ENCODE measurements at regions not wholly inside any gene's neighbourhood (a gene's known extent, or its start where the extent isn't known, plus 50 kb on each side); places are given as distances from the start of the nearest gene placed in this dataset.

DNA sequence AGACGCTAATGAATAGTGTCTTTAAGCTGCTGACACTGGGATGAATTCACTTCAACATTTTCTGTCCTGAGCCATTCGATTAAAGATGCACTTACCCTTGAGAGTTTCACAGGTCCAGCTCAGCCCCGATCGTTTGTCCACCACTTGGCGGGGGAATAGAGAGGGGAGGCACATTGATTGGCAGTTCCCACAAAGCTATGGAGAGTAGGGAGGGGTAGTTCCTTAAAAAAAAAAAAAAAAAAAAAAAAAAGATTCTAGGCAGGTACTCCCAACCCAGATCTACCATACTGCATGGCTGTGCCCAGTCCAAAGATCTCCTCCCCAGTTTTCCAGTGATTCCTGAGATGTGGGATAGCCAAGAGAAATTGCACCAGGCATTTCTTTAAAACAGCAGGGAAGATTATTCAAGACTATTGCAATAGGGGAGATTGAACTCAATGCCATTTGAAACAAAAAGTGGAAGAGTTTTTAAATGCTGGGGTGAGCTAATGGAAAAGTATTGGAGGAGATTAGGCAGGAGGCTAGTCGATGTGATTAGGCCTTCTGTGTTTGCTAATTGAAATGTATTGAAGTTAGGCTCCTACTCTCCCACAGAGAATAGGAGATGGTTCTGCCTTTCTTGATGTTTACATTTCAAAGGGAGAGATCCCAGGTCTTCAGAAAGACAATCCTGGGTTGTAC is 2217.4 kb upstream of the WWC1 start:
- TF ChIP-seq, protein P1, sequence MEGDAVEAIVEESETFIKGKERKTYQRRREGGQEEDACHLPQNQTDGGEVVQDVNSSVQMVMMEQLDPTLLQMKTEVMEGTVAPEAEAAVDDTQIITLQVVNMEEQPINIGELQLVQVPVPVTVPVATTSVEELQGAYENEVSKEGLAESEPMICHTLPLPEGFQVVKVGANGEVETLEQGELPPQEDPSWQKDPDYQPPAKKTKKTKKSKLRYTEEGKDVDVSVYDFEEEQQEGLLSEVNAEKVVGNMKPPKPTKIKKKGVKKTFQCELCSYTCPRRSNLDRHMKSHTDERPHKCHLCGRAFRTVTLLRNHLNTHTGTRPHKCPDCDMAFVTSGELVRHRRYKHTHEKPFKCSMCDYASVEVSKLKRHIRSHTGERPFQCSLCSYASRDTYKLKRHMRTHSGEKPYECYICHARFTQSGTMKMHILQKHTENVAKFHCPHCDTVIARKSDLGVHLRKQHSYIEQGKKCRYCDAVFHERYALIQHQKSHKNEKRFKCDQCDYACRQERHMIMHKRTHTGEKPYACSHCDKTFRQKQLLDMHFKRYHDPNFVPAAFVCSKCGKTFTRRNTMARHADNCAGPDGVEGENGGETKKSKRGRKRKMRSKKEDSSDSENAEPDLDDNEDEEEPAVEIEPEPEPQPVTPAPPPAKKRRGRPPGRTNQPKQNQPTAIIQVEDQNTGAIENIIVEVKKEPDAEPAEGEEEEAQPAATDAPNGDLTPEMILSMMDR (IDR thresholded peaks at IDR 0.05; ENCODE audit: poor library complexity), result no peak
- no peak for TF ChIP-seq EZH2 (IDR thresholded peaks at IDR 0.05; ENCODE audit: borderline replicate concordance)

Measured in hepatocyte (in vitro differentiated cells).